B cell (primary cell): ENCODE measurements at regions not wholly inside any gene's neighbourhood (a gene's known extent, or its start where the extent isn't known, plus 50 kb on each side); places are given as distances from the start of the nearest gene placed in this dataset.

Source experiments
- CTCF ChIP-seq: fragments of 200-600 bp; IDR thresholded peaks from one replicate; pipeline ENCODE4 v1.8.0; 2022; ENCODE audit warnings: antibody characterized with exemption, mild to moderate bottlenecking
- EZH2 ChIP-seq: IDR thresholded peaks from 2 replicates; pipeline ENCODE4 v1.6.1; 2012; ENCODE audit warnings: borderline replicate concordance, low read depth, mild to moderate bottlenecking, moderate library complexity, low read length; ENCODE audit not compliant: insufficient read depth, poor library complexity, severe bottlenecking

- TF ChIP-seq CTCF = no peak
- no peak for TF ChIP-seq EZH2
Observed at GRCh38 chr5:2472670-2473069, 278.8 kb downstream of the IRX2 start.
